Stimulated activated CD4-positive, alpha-beta T cell treated with anti-CD3 and anti-CD28 coated beads, Interleukin-4, amount 100 ng/mL, for 24 hours (primary cell): ENCODE measurements at regions not wholly inside any gene's neighbourhood (a gene's known extent, or its start where the extent isn't known, plus 50 kb on each side); places are given as distances from the start of the nearest gene placed in this dataset.
"Not testable (repeated sequence)": the region's sequence is repeated elsewhere in the genome, so short reads cannot be mapped to it uniquely, and the experiment has no call there.

ENCODE experiments used
- DNase-seq: peaks from one replicate; pipeline ENCODE4 v3.0.0-alpha.2; 2020

DNA sequence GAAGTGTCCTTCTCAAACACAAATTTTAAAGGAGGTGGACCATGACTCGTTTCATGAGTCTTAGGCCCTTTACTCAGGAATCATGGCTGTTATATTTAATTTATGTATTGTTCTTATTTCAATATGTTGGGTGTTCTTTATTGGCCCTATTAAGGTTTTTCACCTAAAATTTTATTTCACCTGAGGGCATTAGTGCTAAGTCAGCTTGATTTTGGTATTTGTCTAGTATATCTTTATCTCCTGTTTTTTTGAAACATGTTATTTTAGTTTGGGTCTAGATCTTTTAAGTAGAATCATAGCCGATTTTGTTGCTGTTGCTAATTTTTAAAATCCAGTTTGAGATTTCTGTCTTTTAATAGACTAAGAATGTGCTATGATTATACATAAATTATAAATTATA is 430.4 kb downstream of the RPS6KC1 start:
- DNase-seq: no peak

GRCh38 chr1:213484333-213484732 is 433.3 kb downstream of the RPS6KC1 start:
- no peak for DNase-seq

DNA sequence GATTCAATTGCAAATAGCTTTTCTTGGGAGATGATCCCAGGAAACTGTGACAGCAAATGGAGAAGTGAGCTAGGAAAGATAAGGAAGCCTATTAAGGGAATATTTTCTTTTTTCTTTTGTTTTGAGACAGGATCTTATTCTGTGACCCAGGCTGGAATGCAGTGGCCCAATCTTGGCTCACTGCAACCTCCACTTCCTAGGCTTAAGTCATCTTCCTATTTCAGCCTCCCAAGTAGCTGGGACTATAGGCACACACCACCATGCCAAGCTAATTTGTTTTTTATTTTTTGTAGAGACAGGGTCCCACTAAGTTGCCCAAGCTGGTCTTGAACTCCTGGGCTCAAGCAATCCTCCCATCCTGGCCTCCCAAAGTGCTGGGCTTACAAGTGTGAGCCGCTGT is 433.7 kb downstream of the RPS6KC1 start:
- no peak for DNase-seq

GRCh38 chr1:213486488-213486887 is 435.4 kb downstream of the RPS6KC1 start:
- DNase-seq: no peak

GRCh38 chr1:213491468-213491867 is 440.4 kb downstream of the RPS6KC1 start:
- DNase-seq: no peak

GRCh38 chr1:213492161-213493041 is 441.4 kb downstream of the RPS6KC1 start:
- DNase-seq: no peak

GRCh38 chr1:213499444-213499843 is 448.4 kb downstream of the RPS6KC1 start:
- DNase-seq: no peak

- no peak for DNase-seq
Measured at GRCh38 chr1:213507472-213508223, 456.6 kb downstream of the RPS6KC1 start.

GRCh38 chr1:213511173-213511572 is 460.1 kb downstream of the RPS6KC1 start:
- DNase-seq: no peak

GRCh38 chr1:213512316-213512715 is 461.3 kb downstream of the RPS6KC1 start:
- no peak for DNase-seq

GRCh38 chr1:213513006-213513405 is 462.0 kb downstream of the RPS6KC1 start:
- no peak for DNase-seq

DNA sequence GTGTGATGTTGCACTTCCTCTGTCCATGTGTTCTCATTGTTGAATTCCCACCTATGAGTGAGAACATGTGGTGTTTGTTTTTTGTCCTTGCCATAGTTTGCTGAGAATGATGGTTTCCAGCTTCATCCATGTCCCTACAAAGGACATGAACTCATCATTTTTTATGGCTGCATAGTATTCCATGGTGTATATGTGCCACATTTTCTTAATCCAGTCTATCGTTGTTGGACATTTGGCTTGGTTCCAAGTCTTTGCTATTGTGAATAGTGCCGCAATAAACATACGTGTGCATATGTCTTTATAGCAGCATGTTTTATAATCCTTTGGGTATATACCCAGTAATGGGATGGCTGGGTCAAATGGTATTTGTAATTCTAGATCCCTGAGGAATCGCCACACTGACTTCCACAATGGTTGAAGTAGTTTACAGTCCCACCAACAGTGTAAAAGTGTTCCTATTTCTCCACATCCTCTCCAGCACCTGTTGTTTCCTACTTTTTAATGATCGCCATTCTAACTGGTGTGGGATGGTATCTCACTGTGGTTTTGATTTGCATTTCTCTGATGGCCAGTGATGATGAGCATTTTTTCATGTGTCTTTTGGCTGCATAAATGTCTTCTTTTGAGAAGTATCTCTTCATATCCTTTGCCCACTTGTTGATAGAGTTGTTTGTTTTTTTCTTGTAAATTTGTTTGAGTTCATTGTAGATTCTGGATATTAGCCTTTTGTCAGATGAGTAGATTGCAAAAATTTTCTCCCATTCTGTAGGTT is 463.6 kb downstream of the RPS6KC1 start:
- not testable (repeated sequence) for DNase-seq

DNA sequence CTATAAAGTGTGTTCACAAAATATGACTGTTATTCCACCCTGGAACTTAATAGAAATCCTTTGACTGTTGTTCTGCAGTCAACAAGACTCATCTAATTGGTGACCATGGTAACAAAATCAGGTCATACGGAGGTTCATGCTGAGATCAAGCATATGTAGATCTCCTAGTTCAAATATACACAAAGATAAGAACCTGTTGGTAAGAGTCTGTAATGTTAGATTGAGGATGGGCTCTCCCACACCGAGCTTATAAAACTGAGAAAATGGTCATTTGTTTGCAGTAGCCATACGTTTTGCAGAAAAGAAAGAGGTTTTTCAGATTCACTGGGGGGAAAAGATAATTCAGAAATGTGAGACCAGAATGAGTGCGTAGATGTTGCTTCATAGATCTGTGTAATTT is 468.1 kb downstream of the RPS6KC1 start:
- no peak for DNase-seq

DNA sequence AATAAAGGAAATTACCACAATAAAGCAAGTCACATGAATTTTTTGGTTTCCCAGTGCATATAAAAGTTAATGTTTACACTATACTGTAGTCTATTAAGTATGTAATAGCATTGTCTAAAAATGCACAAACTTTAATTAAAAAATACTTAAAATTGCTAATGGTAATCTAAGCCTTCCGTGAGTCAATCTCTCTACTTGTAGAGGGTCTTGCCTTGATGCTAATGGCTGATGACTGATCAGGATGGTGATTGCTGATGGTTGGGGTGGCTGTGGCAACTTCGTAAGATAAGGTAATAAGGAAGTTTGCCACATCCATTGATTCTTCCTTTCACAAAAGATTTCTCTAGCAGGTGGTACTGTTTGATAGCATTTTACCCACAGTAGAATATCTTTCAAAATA is 466.6 kb upstream of the PROX1 start:
- no peak for DNase-seq

GRCh38 chr1:213523781-213524398 is 463.9 kb upstream of the PROX1 start:
- no peak for DNase-seq

- DNase-seq: no peak
Measured at GRCh38 chr1:213526306-213526705, 461.5 kb upstream of the PROX1 start.

DNA sequence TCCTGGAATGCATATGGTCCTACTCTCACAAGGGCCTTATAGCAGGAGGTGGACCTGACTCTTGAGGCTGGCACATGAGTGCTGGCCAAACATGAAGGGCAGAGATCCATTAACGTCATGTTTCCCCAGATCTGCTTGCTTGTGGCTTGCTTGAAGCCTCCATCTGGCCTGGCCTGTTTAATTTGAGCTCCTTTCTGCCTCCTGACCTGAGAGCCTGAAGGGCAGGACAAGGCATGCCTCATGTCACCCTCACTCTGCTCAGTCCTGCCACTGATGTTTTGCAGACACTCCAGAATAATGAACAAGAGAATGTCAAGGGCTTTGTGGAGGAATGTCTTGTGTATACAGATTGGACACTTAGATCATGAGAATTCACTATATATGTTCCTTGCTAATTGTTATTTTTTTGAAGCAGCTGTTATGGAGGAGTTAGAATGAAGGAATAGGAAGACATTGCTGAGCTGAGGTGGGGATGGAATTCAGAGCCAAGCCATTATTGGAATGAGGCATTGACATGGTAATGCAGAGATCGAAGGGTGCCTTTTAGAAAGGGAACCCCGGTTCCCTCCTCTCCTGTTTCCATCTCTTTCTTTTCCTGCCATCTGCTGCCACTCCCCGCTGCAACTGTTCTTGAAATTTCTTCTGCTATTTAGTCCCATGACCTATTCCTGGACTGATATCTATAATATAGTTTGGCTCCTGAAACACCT is 457.0 kb upstream of the PROX1 start:
- DNase-seq: no peak

DNA sequence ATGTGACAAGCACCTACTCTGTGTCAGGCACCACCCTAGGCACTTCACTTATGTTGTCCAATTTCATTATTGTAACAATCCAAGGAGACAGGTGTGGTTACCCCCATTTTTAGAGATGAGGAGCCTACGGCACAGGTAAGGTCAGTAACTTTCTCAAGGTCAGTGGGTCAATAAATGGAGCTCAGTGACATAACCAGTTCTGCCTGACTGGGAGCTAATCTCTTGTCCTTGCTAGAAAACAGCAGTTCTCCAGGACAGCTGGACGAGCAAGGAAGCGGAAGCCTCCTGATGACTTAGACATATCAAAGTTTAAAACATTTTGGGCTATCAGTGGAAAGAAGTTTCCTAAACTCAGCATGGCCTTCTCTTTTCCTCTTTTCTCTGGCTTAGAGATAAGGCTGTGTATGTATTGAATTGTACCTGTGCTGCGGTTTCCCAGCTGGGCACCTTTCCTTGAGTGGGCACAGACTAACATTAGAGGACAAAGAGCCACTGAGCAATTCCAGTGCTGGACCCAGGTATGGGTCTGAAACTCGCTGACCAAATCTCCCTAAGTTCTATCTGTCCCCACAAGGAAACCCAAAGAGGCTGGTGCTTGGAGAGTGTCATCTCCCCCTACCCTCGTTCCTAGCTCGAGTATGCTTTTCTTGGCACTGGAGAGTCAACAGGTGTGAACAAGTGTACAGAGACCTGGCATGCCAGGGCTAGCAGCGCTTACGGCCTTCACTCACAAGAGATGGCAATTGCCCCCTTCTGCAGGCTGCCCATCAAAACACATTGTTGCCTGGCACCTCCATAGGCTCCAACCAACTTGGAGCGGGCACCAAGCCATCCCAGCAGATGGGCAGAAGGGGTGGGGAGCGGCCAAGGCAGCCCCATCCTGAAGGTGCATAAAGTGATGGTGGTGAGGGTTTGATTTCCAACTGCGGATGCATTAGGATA is 456.1 kb upstream of the PROX1 start:
- DNase-seq: no peak

DNA sequence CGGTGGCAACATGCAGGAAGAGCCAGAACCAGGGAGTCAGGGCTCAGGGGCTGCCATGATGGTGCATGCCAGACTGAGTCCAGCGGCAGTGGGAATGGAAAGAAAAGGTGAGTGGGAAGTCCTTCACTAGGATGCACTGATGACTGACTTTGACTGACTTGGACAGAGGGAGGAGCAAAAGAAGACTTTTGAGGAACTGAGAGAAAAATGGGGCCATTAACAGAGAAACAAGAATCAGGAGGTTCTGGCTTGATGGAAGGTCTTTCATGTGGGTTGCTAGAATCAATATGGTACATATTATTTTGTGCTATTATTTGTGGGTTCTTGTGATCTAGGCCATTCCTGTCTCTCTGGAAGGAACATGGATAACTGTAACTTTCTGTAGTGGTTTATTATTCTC is 454.6 kb upstream of the PROX1 start:
- DNase-seq: no peak

DNA sequence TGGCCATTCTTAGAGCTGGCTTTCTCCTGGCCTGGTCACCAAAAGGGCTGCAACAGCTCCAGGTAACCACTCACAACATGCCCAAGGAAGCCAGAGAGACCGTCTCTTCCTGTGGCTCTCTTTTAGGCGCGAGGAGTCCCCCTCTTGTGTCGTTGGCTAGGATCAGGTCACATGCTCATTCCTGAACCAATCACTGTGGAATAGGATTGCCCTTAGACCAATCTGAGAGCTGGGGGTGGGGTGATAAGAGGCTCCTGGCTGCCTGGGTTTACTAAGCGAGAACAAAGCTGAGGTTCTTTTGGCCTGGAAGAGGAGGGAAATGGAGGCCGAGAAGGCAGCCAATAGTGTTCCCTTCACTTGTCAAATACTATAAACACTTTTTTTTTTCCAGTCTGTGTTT is 452.1 kb upstream of the PROX1 start:
- no peak for DNase-seq

GRCh38 chr1:213538251-213538650 is 449.5 kb upstream of the PROX1 start:
- no peak for DNase-seq
